ENCODE measurements at regions not wholly inside any gene's neighbourhood (a gene's known extent, or its start where the extent isn't known, plus 50 kb on each side); places are given as distances from the start of the nearest gene placed in this dataset.

GRCh38 chr7:137097111-137097510, 228.7 kb downstream of the CHRM2 start:
- no peak for DNase-seq (ENCODE audit: low read depth, low spot score)
- ATAC-seq, result no peak
- Histone ChIP-seq H3K36me3 (ENCODE audit: control insufficient read depth, insufficient read depth, low read length) (no peaks in the 10 kb centered on the region), H3K27ac (ENCODE audit: low read length) (no peak overlapping the region), H3K9me3 (ENCODE audit: control insufficient read depth, insufficient read depth, low read depth, low read length) (no peaks in the 10 kb centered on the region; the same call in 1 of the 2 replicates), H3K4me3 (ENCODE audit: low read depth in 2 of 2, low read length in 2 of 2) (no peak overlapping the region), H3K27me3 (ENCODE audit: control insufficient read depth, insufficient read depth, low read length) (no peaks in the 10 kb centered on the region), H3K4me1 (ENCODE audit: control insufficient read depth, insufficient read depth, low read length) (no peaks in the 10 kb centered on the region)
- in situ Hi-C loops (cut with HindIII; ENCODE audit: low pct_unique_long_range_greater_than_20kb, low sequenced_read_pairs) (no loop called here), intact Hi-C loops (cut with micrococcal nuclease; ENCODE audit: unreplicated experiment) (no loop called here)
- POLR2A ChIA-PET, result no interaction called here
- no peak for TF ChIP-seq TCF7L2 (IDR thresholded peaks at IDR 0.05; ENCODE audit: low read depth, low read length)
- TF ChIP-seq, protein P1, sequence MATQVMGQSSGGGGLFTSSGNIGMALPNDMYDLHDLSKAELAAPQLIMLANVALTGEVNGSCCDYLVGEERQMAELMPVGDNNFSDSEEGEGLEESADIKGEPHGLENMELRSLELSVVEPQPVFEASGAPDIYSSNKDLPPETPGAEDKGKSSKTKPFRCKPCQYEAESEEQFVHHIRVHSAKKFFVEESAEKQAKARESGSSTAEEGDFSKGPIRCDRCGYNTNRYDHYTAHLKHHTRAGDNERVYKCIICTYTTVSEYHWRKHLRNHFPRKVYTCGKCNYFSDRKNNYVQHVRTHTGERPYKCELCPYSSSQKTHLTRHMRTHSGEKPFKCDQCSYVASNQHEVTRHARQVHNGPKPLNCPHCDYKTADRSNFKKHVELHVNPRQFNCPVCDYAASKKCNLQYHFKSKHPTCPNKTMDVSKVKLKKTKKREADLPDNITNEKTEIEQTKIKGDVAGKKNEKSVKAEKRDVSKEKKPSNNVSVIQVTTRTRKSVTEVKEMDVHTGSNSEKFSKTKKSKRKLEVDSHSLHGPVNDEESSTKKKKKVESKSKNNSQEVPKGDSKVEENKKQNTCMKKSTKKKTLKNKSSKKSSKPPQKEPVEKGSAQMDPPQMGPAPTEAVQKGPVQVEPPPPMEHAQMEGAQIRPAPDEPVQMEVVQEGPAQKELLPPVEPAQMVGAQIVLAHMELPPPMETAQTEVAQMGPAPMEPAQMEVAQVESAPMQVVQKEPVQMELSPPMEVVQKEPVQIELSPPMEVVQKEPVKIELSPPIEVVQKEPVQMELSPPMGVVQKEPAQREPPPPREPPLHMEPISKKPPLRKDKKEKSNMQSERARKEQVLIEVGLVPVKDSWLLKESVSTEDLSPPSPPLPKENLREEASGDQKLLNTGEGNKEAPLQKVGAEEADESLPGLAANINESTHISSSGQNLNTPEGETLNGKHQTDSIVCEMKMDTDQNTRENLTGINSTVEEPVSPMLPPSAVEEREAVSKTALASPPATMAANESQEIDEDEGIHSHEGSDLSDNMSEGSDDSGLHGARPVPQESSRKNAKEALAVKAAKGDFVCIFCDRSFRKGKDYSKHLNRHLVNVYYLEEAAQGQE (IDR thresholded peaks at IDR 0.05; ENCODE audit: insufficient read depth in 1 of 2, low read depth in 2 of 2, low read length in 1 of 2), result no peak
- TF ChIP-seq SIN3A (IDR thresholded peaks at IDR 0.05; ENCODE audit: borderline replicate concordance, insufficient read depth, low read depth, low read length), result no peak
- TF ChIP-seq POLR2AphosphoS5 (IDR thresholded peaks at IDR 0.05; ENCODE audit: low read depth, low read length), result no peak
- TF ChIP-seq CTCF (IDR thresholded peaks at IDR 0.05), result no peak
- CTCF ChIA-PET, result no interaction called here
- no TSS peak for BruUV-seq (replicated peaks)

- Histone ChIP-seq H3K4me1 (ENCODE audit: control insufficient read depth, insufficient read depth, low read length) (no peaks in the 10 kb centered on the region), H3K4me3 (ENCODE audit: low read depth in 2 of 2, low read length in 2 of 2) (no peak overlapping the region), H3K36me3 (ENCODE audit: control insufficient read depth, insufficient read depth, low read length) (no peaks in the 10 kb centered on the region), H3K9me3 (ENCODE audit: control insufficient read depth, insufficient read depth, low read depth, low read length) (no peaks in the 10 kb centered on the region), H3K27ac (ENCODE audit: low read length) (no peak overlapping the region), H3K27me3 (ENCODE audit: control insufficient read depth, insufficient read depth, low read length) (no peaks in the 10 kb centered on the region)
- no TSS peak for BruUV-seq (replicated peaks)
- DNase-seq (ENCODE audit: low read depth, low spot score), result no peak
- in situ Hi-C loops (cut with HindIII; ENCODE audit: low pct_unique_long_range_greater_than_20kb, low sequenced_read_pairs) (no loop called here), intact Hi-C loops (cut with micrococcal nuclease; ENCODE audit: unreplicated experiment) (no loop called here)
- TF ChIP-seq TCF7L2 (IDR thresholded peaks at IDR 0.05; ENCODE audit: low read depth, low read length), result no peak
- no peak for TF ChIP-seq SIN3A (IDR thresholded peaks at IDR 0.05; ENCODE audit: borderline replicate concordance, insufficient read depth, low read depth, low read length)
- TF ChIP-seq, protein P1 (IDR thresholded peaks at IDR 0.05; ENCODE audit: insufficient read depth in 1 of 2, low read depth in 2 of 2, low read length in 1 of 2), result no peak
- TF ChIP-seq POLR2AphosphoS5 (IDR thresholded peaks at IDR 0.05; ENCODE audit: low read depth, low read length), result no peak
- TF ChIP-seq CTCF (IDR thresholded peaks at IDR 0.05), result no peak
- ATAC-seq, result no peak
- CTCF ChIA-PET, result no interaction called here
- POLR2A ChIA-PET, result no interaction called here
Measured at GRCh38 chr7:137096607-137097006, 228.2 kb downstream of the CHRM2 start.

Measured in Panc1 (cell line).